Trophoblast cell (in vitro differentiated cells and primary cell): ENCODE measurements at regions not wholly inside any gene's neighbourhood (a gene's known extent, or its start where the extent isn't known, plus 50 kb on each side); places are given as distances from the start of the nearest gene placed in this dataset.
A peak's percentile ranks its signal among the peaks of the same experiment; 100 is the strongest.

Source experiments
- DNase-seq, 2 donors: peaks; one replicate each; pipeline ENCODE4 v3.0.0-alpha.2; 2016
- H2AFZ ChIP-seq: 2 replicates; pipeline ENCODE4 v1.6.1; 2013; ENCODE audit warnings: low read length, moderate library complexity, mild to moderate bottlenecking; ENCODE audit not compliant: insufficient read depth, poor library complexity
- H2AK5ac ChIP-seq: 2 replicates; pipeline ENCODE4 v1.6.1; 2013; ENCODE audit warnings: mild to moderate bottlenecking, low read length
- H2BK120ac ChIP-seq: 2 replicates; pipeline ENCODE4 v1.6.1; 2013; ENCODE audit warnings: low read length, mild to moderate bottlenecking, moderate library complexity; ENCODE audit not compliant: insufficient read depth, poor library complexity
- H2BK12ac ChIP-seq: 2 replicates; pipeline ENCODE4 v1.6.1; 2013; ENCODE audit warnings: mild to moderate bottlenecking, low read length, moderate library complexity
- H2BK5ac ChIP-seq: 2 replicates; pipeline ENCODE4 v1.6.1; 2013; ENCODE audit warnings: low read length, low read depth, moderate library complexity, mild to moderate bottlenecking; ENCODE audit not compliant: poor library complexity
- H3K14ac ChIP-seq: 2 replicates; pipeline ENCODE4 v1.6.1; 2013; ENCODE audit warnings: mild to moderate bottlenecking, low read length
- H3K18ac ChIP-seq: 2 replicates; pipeline ENCODE4 v1.6.1; 2013; ENCODE audit warnings: mild to moderate bottlenecking, low read length
- H3K23ac ChIP-seq: 2 replicates; pipeline ENCODE4 v1.6.1; 2013; ENCODE audit warnings: low read length
- H3K27ac ChIP-seq: 2 replicates; pipeline ENCODE4 v1.5.1; 2013; ENCODE audit warnings: low read depth, mild to moderate bottlenecking, inconsistent platforms, low read length, moderate library complexity
- H3K27me3 ChIP-seq: 2 replicates; pipeline ENCODE4 v1.6.1; 2013; ENCODE audit warnings: inconsistent platforms, mild to moderate bottlenecking, low read length, moderate library complexity; ENCODE audit not compliant: insufficient read depth
- H3K36me3 ChIP-seq, 2 experiments: 1 replicate in 1 of 2; 2 replicates in 1 of 2; pipeline ENCODE4 v1.6.1; 2013; ENCODE audit warnings: low read length in 2 of 2, mild to moderate bottlenecking in 2 of 2, moderate library complexity in 1 of 2; ENCODE audit not compliant: insufficient read depth in 2 of 2, control insufficient read depth in 1 of 2
- H3K4ac ChIP-seq: 2 replicates; pipeline ENCODE4 v1.6.1; 2013; ENCODE audit warnings: low read depth, mild to moderate bottlenecking, low read length, moderate library complexity
- H3K4me1 ChIP-seq, 2 experiments: 1 replicate in 1 of 2; 2 replicates in 1 of 2; pipeline ENCODE4 v1.6.1; 2013; ENCODE audit warnings: low read length in 2 of 2, mild to moderate bottlenecking in 2 of 2, moderate library complexity in 1 of 2; ENCODE audit not compliant: insufficient read depth in 2 of 2, control insufficient read depth in 1 of 2
- H3K4me2 ChIP-seq: 2 replicates; pipeline ENCODE4 v1.6.1; 2013; ENCODE audit warnings: inconsistent platforms, mild to moderate bottlenecking, low read length, moderate library complexity
- H3K4me3 ChIP-seq: 2 replicates; pipeline ENCODE4 v1.5.1; 2013; ENCODE audit warnings: mild to moderate bottlenecking, low read depth, low read length, inconsistent platforms
- H3K79me1 ChIP-seq: one replicate; pipeline ENCODE4 v1.6.1; 2013; ENCODE audit warnings: low read length
- H3K79me2 ChIP-seq: 2 replicates; pipeline ENCODE4 v1.6.1; 2013; ENCODE audit warnings: low read length, mild to moderate bottlenecking; ENCODE audit not compliant: control insufficient read depth, insufficient read depth, poor library complexity
- H3K9ac ChIP-seq: 2 replicates; pipeline ENCODE4 v1.6.1; 2013; ENCODE audit warnings: mild to moderate bottlenecking, low read length
- H3K9me3 ChIP-seq: 2 replicates; pipeline ENCODE4 v1.6.1; 2013; ENCODE audit warnings: low read depth, mild to moderate bottlenecking, control low read depth, inconsistent platforms, low read length; ENCODE audit not compliant: insufficient read depth
- H4K12ac ChIP-seq: 2 replicates; pipeline ENCODE4 v1.6.1; 2013; ENCODE audit warnings: low read depth, mild to moderate bottlenecking, low read length, moderate library complexity
- H4K8ac ChIP-seq: 2 replicates; pipeline ENCODE4 v1.6.1; 2013; ENCODE audit warnings: low read depth, mild to moderate bottlenecking, low read length, moderate library complexity
- H4K91ac ChIP-seq: one replicate; pipeline ENCODE4 v1.6.1; 2013; ENCODE audit warnings: low read depth, mild to moderate bottlenecking, low read length, moderate library complexity
- WGBS: extraction: QIAGEN DNeasy Blood & Tissue Kit; methylation state at CpG from one replicate; pipeline ENCODE4 v1.1.7; 2013; ENCODE audit warnings: missing lambda C conversion rate; ENCODE audit not compliant: insufficient read length, insufficient coverage; ENCODE audit errors: extremely low coverage; 5-methylcytosine and 5-hydroxymethylcytosine counted together

GRCh38 chr2:60096556-60096955 is 456.9 kb downstream of the BCL11A start:
- no peak overlapping the region for H2AFZ ChIP-seq
- H3K79me2 ChIP-seq: no peaks in the 10 kb centered on the region
- H3K27me3 ChIP-seq: no peaks in the 10 kb centered on the region
- H2AK5ac ChIP-seq: no peak overlapping the region
- WGBS: no CpG with 5 or more reads among the region's 5 CpGs
- no peak for DNase-seq
- H3K79me1 ChIP-seq: peaks cover 7% of the 10 kb centered on the region
- no peaks in the 10 kb centered on the region for H3K36me3 ChIP-seq
- no peak overlapping the region for H4K91ac ChIP-seq
- no peak overlapping the region for H3K14ac ChIP-seq
- no peak overlapping the region for H4K8ac ChIP-seq
- H3K4me2 ChIP-seq: no peak overlapping the region
- H3K4me1 ChIP-seq: peaks cover 7 to 23% of the 10 kb centered on the region in 2 experiments
- H4K12ac ChIP-seq: no peak overlapping the region
- peak overlapping the region; percentile 19 for H3K27ac ChIP-seq
- H2BK12ac ChIP-seq: no peak overlapping the region
- no peak overlapping the region for H3K9ac ChIP-seq
- H3K18ac ChIP-seq: no peak overlapping the region
- H2BK5ac ChIP-seq: no peak overlapping the region
- H3K9me3 ChIP-seq: peaks cover 2% of the 10 kb centered on the region
- H3K23ac ChIP-seq: no peak overlapping the region
- no peak overlapping the region for H3K4ac ChIP-seq
- H3K4me3 ChIP-seq: no peak overlapping the region
- no peak overlapping the region for H2BK120ac ChIP-seq

GRCh38 chr2:60095903-60096302 is 457.6 kb downstream of the BCL11A start:
- Histone ChIP-seq H3K36me3 (no peaks in the 10 kb centered on the region), H4K12ac (no peak overlapping the region), H3K27me3 (no peaks in the 10 kb centered on the region), H4K91ac (no peak overlapping the region), H3K4me3 (no peak overlapping the region), H3K4ac (no peak overlapping the region), H3K4me2 (no peak overlapping the region), H3K79me1 (peaks cover 7% of the 10 kb centered on the region), H2AK5ac (no peak overlapping the region), H3K79me2 (no peaks in the 10 kb centered on the region), H3K27ac (peak overlapping the region; percentile 16), H3K23ac (no peak overlapping the region), H2BK120ac (no peak overlapping the region), H4K8ac (no peak overlapping the region), H3K9me3 (peaks cover 2% of the 10 kb centered on the region), H2BK12ac (no peak overlapping the region), H2AFZ (no peak overlapping the region), H2BK5ac (no peak overlapping the region), H3K18ac (no peak overlapping the region), H3K14ac (no peak overlapping the region), H3K4me1 (peaks cover 9 to 25% of the 10 kb centered on the region in 2 experiments), H3K9ac (no peak overlapping the region)
- no CpG with 5 or more reads among the region's 2 CpGs for WGBS
- no peak for DNase-seq

GRCh38 chr2:60095202-60095815 is 458.1 kb downstream of the BCL11A start:
- peaks cover 9 to 25% of the 10 kb centered on the region in 2 experiments for H3K4me1 ChIP-seq
- no peak overlapping the region for H2BK12ac ChIP-seq
- DNase-seq: no peak
- peaks cover 2% of the 10 kb centered on the region for H3K9me3 ChIP-seq
- no peak overlapping the region for H3K14ac ChIP-seq
- H3K79me1 ChIP-seq: peaks cover 7% of the 10 kb centered on the region
- H2AK5ac ChIP-seq: no peak overlapping the region
- H3K79me2 ChIP-seq: no peaks in the 10 kb centered on the region
- H2BK120ac ChIP-seq: no peak overlapping the region
- no peaks in the 10 kb centered on the region for H3K36me3 ChIP-seq
- no peak overlapping the region for H3K23ac ChIP-seq
- no CpG with 5 or more reads among the region's 2 CpGs for WGBS
- H3K4me3 ChIP-seq: no peak overlapping the region
- H4K8ac ChIP-seq: no peak overlapping the region
- H3K4me2 ChIP-seq: no peak overlapping the region
- no peaks in the 10 kb centered on the region for H3K27me3 ChIP-seq
- H3K9ac ChIP-seq: no peak overlapping the region
- H3K4ac ChIP-seq: no peak overlapping the region
- H2BK5ac ChIP-seq: no peak overlapping the region
- H4K91ac ChIP-seq: peak overlapping the region; percentile 34
- H3K27ac ChIP-seq: no peak overlapping the region
- H4K12ac ChIP-seq: no peak overlapping the region
- no peak overlapping the region for H3K18ac ChIP-seq
- H2AFZ ChIP-seq: no peak overlapping the region

GRCh38 chr2:60094450-60094929 is 459.0 kb downstream of the BCL11A start:
- H3K79me2 ChIP-seq: no peaks in the 10 kb centered on the region
- H3K4ac ChIP-seq: no peak overlapping the region
- H4K8ac ChIP-seq: no peak overlapping the region
- H2BK12ac ChIP-seq: no peak overlapping the region
- H3K27me3 ChIP-seq: no peaks in the 10 kb centered on the region
- no peak overlapping the region for H2AFZ ChIP-seq
- no peak overlapping the region for H2BK120ac ChIP-seq
- H3K4me2 ChIP-seq: no peak overlapping the region
- no peak overlapping the region for H4K91ac ChIP-seq
- WGBS: no CpG with 5 or more reads among the region's 3 CpGs
- no peak overlapping the region for H3K23ac ChIP-seq
- no peak overlapping the region for H3K9ac ChIP-seq
- DNase-seq: peak in 1 of 2 donors; percentile 13
- peaks cover 9 to 25% of the 10 kb centered on the region in 2 experiments for H3K4me1 ChIP-seq
- peaks cover 7% of the 10 kb centered on the region for H3K79me1 ChIP-seq
- no peak overlapping the region for H2BK5ac ChIP-seq
- H4K12ac ChIP-seq: no peak overlapping the region
- no peak overlapping the region for H3K14ac ChIP-seq
- H3K4me3 ChIP-seq: no peak overlapping the region
- H3K18ac ChIP-seq: no peak overlapping the region
- peak overlapping the region; percentile 40 for H3K27ac ChIP-seq
- no peaks in the 10 kb centered on the region for H3K9me3 ChIP-seq
- H3K36me3 ChIP-seq: no peaks in the 10 kb centered on the region
- H2AK5ac ChIP-seq: no peak overlapping the region
